ENCODE measurements at regions not wholly inside any gene's neighbourhood (a gene's known extent, or its start where the extent isn't known, plus 50 kb on each side); places are given as distances from the start of the nearest gene placed in this dataset.

- peak; percentile 96 for TF ChIP-seq MEIS2 (IDR thresholded peaks at IDR 0.05; ENCODE audit: partially characterized antibody)
- peak; percentile 1 for TF ChIP-seq ZFP36 (IDR thresholded peaks at IDR 0.05; ENCODE audit: low read depth, low read length, partially characterized antibody)
- 0 out of 4 replicates have a peak, but pooled peaks of 1 of the 2 experiments have one; percentile 1 for TF ChIP-seq UBTF (IDR thresholded peaks at IDR 0.05; ENCODE audit: borderline replicate concordance in 1 of 2, low read depth in 2 of 2, low read length in 2 of 2)
- peak; percentile 93 for TF ChIP-seq NCOR1 (IDR thresholded peaks at IDR 0.05)
- TF ChIP-seq ESRRA (IDR thresholded peaks at IDR 0.05; ENCODE audit: borderline replicate concordance, low read depth), result peak; percentile 40; the same call in 1 of the 2 replicates
- peak; percentile 90 for TF ChIP-seq PKNOX1 (IDR thresholded peaks at IDR 0.05)
- TF ChIP-seq BDP1 (IDR thresholded peaks at IDR 0.05; ENCODE audit: insufficient read depth, insufficient read length), result no peak
- 0 out of 2 replicates have a peak, but pooled peaks have one; percentile 11 for TF ChIP-seq RAD51 (IDR thresholded peaks at IDR 0.05; ENCODE audit: borderline replicate concordance, low read depth)
- TF ChIP-seq TEAD4 (IDR thresholded peaks at IDR 0.05; ENCODE audit: low read length), result peak; percentile 96
- TF ChIP-seq TEAD4 (CRISPR knock-in tag; IDR thresholded peaks at IDR 0.05; ENCODE audit: borderline replicate concordance), result no peak
- TF ChIP-seq FOXK2 (conservative IDR thresholded peaks at IDR 0.05 in 1 of 2, IDR thresholded peaks at IDR 0.05 in 1 of 2; ENCODE audit: low read depth in 2 of 2), result 0 out of 4 replicates have a peak, but pooled peaks of 1 of the 2 experiments have one; percentile 14
- TF ChIP-seq C11orf30 (IDR thresholded peaks at IDR 0.05; ENCODE audit: low read depth), result no peak
- TF ChIP-seq CCNT2 (IDR thresholded peaks at IDR 0.05; ENCODE audit: borderline replicate concordance, extremely low read depth, insufficient read length, low read depth, low read length), result peak; percentile 67
- 0 out of 2 replicates have a peak, but pooled peaks have one; percentile 2 for TF ChIP-seq NR2C1 (IDR thresholded peaks at IDR 0.05)
- TF ChIP-seq NR2C1 (tag; IDR thresholded peaks at IDR 0.05), result no peak
- peak; percentile 63 for TF ChIP-seq SMARCE1 (IDR thresholded peaks at IDR 0.05)
- TF ChIP-seq FOS (IDR thresholded peaks at IDR 0.05; ENCODE audit: extremely low read depth, insufficient read length), result no peak
- TF ChIP-seq PML (IDR thresholded peaks at IDR 0.05; ENCODE audit: low read length), result peak; percentile 91
- TF ChIP-seq LEF1 (IDR thresholded peaks at IDR 0.05), result peak; percentile 44; the same call in 1 of the 2 replicates
- TF ChIP-seq ZNF24 (IDR thresholded peaks at IDR 0.05), result peak; percentile 23; the same call in 1 of the 2 replicates
- no peak for TF ChIP-seq RFX7 (CRISPR knock-in tag; IDR thresholded peaks at IDR 0.05)
- TF ChIP-seq ATF4 (CRISPR knock-in tag; IDR thresholded peaks at IDR 0.05), result no peak
- peak in 1 of 2 experiments; percentile 70; a peak in 1 of 4 replicates for TF ChIP-seq TBL1XR1 (IDR thresholded peaks at IDR 0.05; ENCODE audit: low read length in 2 of 2)
- TF ChIP-seq ZNF324 (CRISPR knock-in tag; IDR thresholded peaks at IDR 0.05), result 0 out of 2 replicates have a peak, but pooled peaks have one; percentile 21
- TF ChIP-seq DPF2 (IDR thresholded peaks at IDR 0.05), result peak; percentile 78
- peak; percentile 47 for TF ChIP-seq NCOA4 (IDR thresholded peaks at IDR 0.05; ENCODE audit: partially characterized antibody)
These were observed 264.0 kb downstream of the CTH start (continued) for GRCh38 chr1:70674941-70675685.

Data from K562 (cell line).